Lung (tissue), 11 donors: ENCODE measurements at regions not wholly inside any gene's neighbourhood (a gene's known extent, or its start where the extent isn't known, plus 50 kb on each side); places are given as distances from the start of the nearest gene placed in this dataset.
A peak's percentile ranks its signal among the peaks of the same experiment; 100 is the strongest.

Experiments
- ATAC-seq: fragments of 200-7000 bp; cut with Tn5 transposase; one replicate; pipeline ENCODE4 v1.9.1; 2020; ENCODE audit warnings: moderate number of reproducible peaks; ENCODE audit not compliant: insufficient read depth, low FRiP score
- DNase-seq, 3 donors: peaks; one replicate each; pipeline ENCODE4 v3.0.0-alpha.2; 2013 to 2017
- H3K27ac ChIP-seq, 2 donors: one replicate each; pipeline ENCODE4 v1.5.1; 2013; ENCODE audit warnings: mild to moderate bottlenecking in 2 of 2, moderate library complexity in 2 of 2, control low read depth in 1 of 2, inconsistent platforms in 1 of 2, low read depth in 1 of 2, low read length in 1 of 2
- H3K27me3 ChIP-seq, 3 donors: one replicate each; pipeline ENCODE4 v1.5.1; 2013; ENCODE audit warnings: low read length in 2 of 3; ENCODE audit not compliant: control insufficient read depth in 3 of 3, insufficient read depth in 3 of 3
- H3K36me3 ChIP-seq, 4 donors: one replicate each; pipeline ENCODE4 v1.5.1; 2013; ENCODE audit warnings: low read length in 4 of 4, mild to moderate bottlenecking in 1 of 4, moderate library complexity in 1 of 4; ENCODE audit not compliant: control insufficient read depth in 4 of 4, insufficient read depth in 4 of 4
- H3K4me1 ChIP-seq, 5 donors: one replicate each; pipeline ENCODE4 v1.5.1; 2013; ENCODE audit warnings: low read length in 5 of 5, mild to moderate bottlenecking in 2 of 5, moderate library complexity in 1 of 5; ENCODE audit not compliant: control insufficient read depth in 5 of 5, insufficient read depth in 5 of 5
- H3K4me3 ChIP-seq: one replicate; pipeline ENCODE4 v1.5.1; 2013; ENCODE audit warnings: mild to moderate bottlenecking, control low read depth, moderate library complexity
- H3K9ac ChIP-seq, 2 donors: one replicate each; pipeline ENCODE4 v1.5.1; 2013; ENCODE audit warnings: low read length in 2 of 2, control low read depth in 1 of 2; ENCODE audit not compliant: insufficient read depth in 1 of 2
- H3K9me3 ChIP-seq, 4 donors: one replicate each; pipeline ENCODE4 v1.5.1; 2013; ENCODE audit warnings: low read length in 3 of 4, mild to moderate bottlenecking in 1 of 4, moderate library complexity in 1 of 4; ENCODE audit not compliant: control insufficient read depth in 4 of 4, insufficient read depth in 3 of 4
- CTCF ChIP-seq: IDR thresholded peaks from 2 replicates; pipeline ENCODE4 v1.5.1; 2012; ENCODE audit warnings: mild to moderate bottlenecking; ENCODE audit errors: control extremely low read depth, extremely low read depth
- WGBS, 2 donors: extraction: QIAGEN DNeasy Blood & Tissue Kit; methylation state at CpG; one replicate each; pipeline ENCODE4 v1.1.7; 2013; 5-methylcytosine and 5-hydroxymethylcytosine counted together
- donor health status: control.
- donor health status: control.
- donor health status: Bipolar disorder and iron deficiency.
- donor health status: healthy.
- donor health status: DM: yes; HTN: yes; CAD: no.

DNA sequence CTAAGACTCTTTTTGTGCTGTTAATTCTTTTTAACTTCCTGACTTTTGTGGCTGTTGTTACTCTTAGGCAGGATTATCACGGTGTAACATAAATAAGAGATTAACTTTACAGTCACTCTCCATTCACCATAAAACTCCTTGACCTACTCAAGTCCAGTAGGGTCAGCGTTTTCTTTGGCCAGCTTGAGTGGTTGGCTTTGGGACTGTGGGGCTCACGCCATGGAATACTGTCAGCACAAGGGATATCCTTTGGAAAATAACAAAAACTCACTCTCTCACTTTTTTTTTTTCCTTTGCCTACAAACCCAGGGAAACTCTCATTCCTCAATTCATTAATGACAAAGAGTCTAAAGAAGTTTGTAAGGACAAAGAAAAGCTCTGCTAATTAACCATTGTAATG is 89.4 kb upstream of the TLL1 start:
- no peak overlapping the region for H3K9ac ChIP-seq
- no peaks in the 10 kb centered on the region for H3K27me3 ChIP-seq
- no peaks in the 10 kb centered on the region for H3K36me3 ChIP-seq
- H3K4me1 ChIP-seq, result peaks cover 0 to 2% (median 0%) of the 10 kb centered on the region in 5 donors
- no peak for TF ChIP-seq CTCF
- no peak overlapping the region for H3K27ac ChIP-seq
- no peak for DNase-seq
- no peaks in the 10 kb centered on the region for H3K9me3 ChIP-seq
- no peak for ATAC-seq
- WGBS, 2 donors, result 54 to 80% methylated on average over 3 of the region's 3 CpGs
- H3K4me3 ChIP-seq, result no peak overlapping the region

- H3K27me3 ChIP-seq, result no peaks in the 10 kb centered on the region
- H3K9ac ChIP-seq, result no peak overlapping the region
- WGBS, 2 donors, result 59 to 77% methylated on average over 1 of the region's 1 CpG
- DNase-seq, result peak in 1 of 3 donors; percentile 6
- no peaks in the 10 kb centered on the region for H3K36me3 ChIP-seq
- H3K9me3 ChIP-seq, result no peaks in the 10 kb centered on the region
- peaks cover 0 to 2% (median 0%) of the 10 kb centered on the region in 5 donors for H3K4me1 ChIP-seq
- TF ChIP-seq CTCF, result no peak
- H3K4me3 ChIP-seq, result no peak overlapping the region
- ATAC-seq, result no peak
- no peak overlapping the region for H3K27ac ChIP-seq
These were observed 88.4 kb upstream of the TLL1 start for GRCh38 chr4:165784672-165785071.

- Histone ChIP-seq H3K9ac (no peak overlapping the region), H3K4me1 (peaks cover 0 to 2% (median 0%) of the 10 kb centered on the region in 5 donors), H3K36me3 (no peaks in the 10 kb centered on the region), H3K4me3 (no peak overlapping the region), H3K27ac (no peak overlapping the region), H3K27me3 (no peaks in the 10 kb centered on the region), H3K9me3 (no peaks in the 10 kb centered on the region)
- no peak for DNase-seq
- no peak for TF ChIP-seq CTCF
- 63 to 72% methylated on average over 2 of the region's 2 CpGs for WGBS, 2 donors
- ATAC-seq, result no peak
These were observed 87.7 kb upstream of the TLL1 start for GRCh38 chr4:165785337-165785736.
